ENCODE measurements at regions not wholly inside any gene's neighbourhood (a gene's known extent, or its start where the extent isn't known, plus 50 kb on each side); places are given as distances from the start of the nearest gene placed in this dataset.

- POLR2A ChIA-PET = no interaction called here
- CTCF ChIA-PET (ENCODE audit: unreplicated experiment) = no interaction called here
- Histone ChIP-seq H3K4me1 (ENCODE audit: insufficient read depth, low read length, poor library complexity, severe bottlenecking) (no peaks in the 10 kb centered on the region), H3K4me3 (ENCODE audit: low read depth, low read length, poor library complexity, severe bottlenecking) (no peak overlapping the region), H3K9me2 (ENCODE audit: insufficient read depth, low read length) (no peaks in the 10 kb centered on the region), H3K27ac (ENCODE audit: low read depth, low read length, poor library complexity, severe bottlenecking) (no peak overlapping the region), H4K20me1 (ENCODE audit: insufficient read depth, low read length) (no peaks in the 10 kb centered on the region), H3K36me3 (ENCODE audit: insufficient read depth, low read length) (no peaks in the 10 kb centered on the region), H3K9me3 (ENCODE audit: low read length) (no peaks in the 10 kb centered on the region; the same call in 1 of the 2 replicates), H3K4me2 (ENCODE audit: low read length) (no peak overlapping the region), H2AFZ (ENCODE audit: low read length) (0 out of 2 replicates have a peak overlapping the region, but pooled peaks have one; percentile 8), H3K79me2 (ENCODE audit: insufficient read depth, low read depth, low read length) (no peaks in the 10 kb centered on the region)
- TF ChIP-seq EZH2phosphoT487 (IDR thresholded peaks at IDR 0.05; ENCODE audit: borderline replicate concordance, low read depth, low read length) (no peak), CTCF (conservative IDR thresholded peaks at IDR 0.05; ENCODE audit: low read length) (no peak)
- BruUV-seq (replicated peaks) = no TSS peak
- intact Hi-C loops (cut with micrococcal nuclease; ENCODE audit: unreplicated experiment) = loop anchor here (2.0 kb wide), 1 partner anchor 186 kb away; no protein-coding TSS in a partner anchor
- no peak for DNase-seq (ENCODE audit: low spot score)
Observed at GRCh38 chr4:102439236-102439614, 61.9 kb upstream of the NFKB1 start.

- BruUV-seq (replicated peaks) = no TSS peak
- POLR2A ChIA-PET = interaction anchor here (0.6 kb wide), 1 partner anchor 12 kb away, joined by 9 read pairs; no protein-coding TSS in a partner anchor
Observed at GRCh38 chr4:102439812-102440211, 61.3 kb upstream of the NFKB1 start.

More at GRCh38 chr4:102439812-102440211, 61.3 kb upstream of the NFKB1 start:
- H3K4me3 ChIP-seq (ENCODE audit: low read depth, low read length, poor library complexity, severe bottlenecking) = no peak overlapping the region
- intact Hi-C loops (cut with micrococcal nuclease; ENCODE audit: unreplicated experiment) = loop anchor here (2.0 kb wide), 1 partner anchor 185 kb away; no protein-coding TSS in a partner anchor
- no peak for DNase-seq (ENCODE audit: low spot score)
- H3K79me2 ChIP-seq (ENCODE audit: insufficient read depth, low read depth, low read length) = no peaks in the 10 kb centered on the region
- H3K36me3 ChIP-seq (ENCODE audit: insufficient read depth, low read length) = no peaks in the 10 kb centered on the region
- H2AFZ ChIP-seq (ENCODE audit: low read length) = no peak overlapping the region
- TF ChIP-seq EZH2phosphoT487 (IDR thresholded peaks at IDR 0.05; ENCODE audit: borderline replicate concordance, low read depth, low read length) = no peak
- TF ChIP-seq CTCF (conservative IDR thresholded peaks at IDR 0.05; ENCODE audit: low read length) = no peak
- H3K4me2 ChIP-seq (ENCODE audit: low read length) = no peak overlapping the region
- no peaks in the 10 kb centered on the region for H3K9me2 ChIP-seq (ENCODE audit: insufficient read depth, low read length)
- CTCF ChIA-PET (ENCODE audit: unreplicated experiment) = no interaction called here
- no peaks in the 10 kb centered on the region; the same call in 1 of the 2 replicates for H3K9me3 ChIP-seq (ENCODE audit: low read length)
- H4K20me1 ChIP-seq (ENCODE audit: insufficient read depth, low read length) = no peaks in the 10 kb centered on the region
- H3K27ac ChIP-seq (ENCODE audit: low read depth, low read length, poor library complexity, severe bottlenecking) = no peak overlapping the region
- H3K4me1 ChIP-seq (ENCODE audit: insufficient read depth, low read length, poor library complexity, severe bottlenecking) = no peaks in the 10 kb centered on the region
